ENCODE measurements at regions not wholly inside any gene's neighbourhood (a gene's known extent, or its start where the extent isn't known, plus 50 kb on each side); places are given as distances from the start of the nearest gene placed in this dataset.
"Not testable (repeated sequence)": the region's sequence is repeated elsewhere in the genome, so short reads cannot be mapped to it uniquely, and the experiment has no call there.

DNA sequence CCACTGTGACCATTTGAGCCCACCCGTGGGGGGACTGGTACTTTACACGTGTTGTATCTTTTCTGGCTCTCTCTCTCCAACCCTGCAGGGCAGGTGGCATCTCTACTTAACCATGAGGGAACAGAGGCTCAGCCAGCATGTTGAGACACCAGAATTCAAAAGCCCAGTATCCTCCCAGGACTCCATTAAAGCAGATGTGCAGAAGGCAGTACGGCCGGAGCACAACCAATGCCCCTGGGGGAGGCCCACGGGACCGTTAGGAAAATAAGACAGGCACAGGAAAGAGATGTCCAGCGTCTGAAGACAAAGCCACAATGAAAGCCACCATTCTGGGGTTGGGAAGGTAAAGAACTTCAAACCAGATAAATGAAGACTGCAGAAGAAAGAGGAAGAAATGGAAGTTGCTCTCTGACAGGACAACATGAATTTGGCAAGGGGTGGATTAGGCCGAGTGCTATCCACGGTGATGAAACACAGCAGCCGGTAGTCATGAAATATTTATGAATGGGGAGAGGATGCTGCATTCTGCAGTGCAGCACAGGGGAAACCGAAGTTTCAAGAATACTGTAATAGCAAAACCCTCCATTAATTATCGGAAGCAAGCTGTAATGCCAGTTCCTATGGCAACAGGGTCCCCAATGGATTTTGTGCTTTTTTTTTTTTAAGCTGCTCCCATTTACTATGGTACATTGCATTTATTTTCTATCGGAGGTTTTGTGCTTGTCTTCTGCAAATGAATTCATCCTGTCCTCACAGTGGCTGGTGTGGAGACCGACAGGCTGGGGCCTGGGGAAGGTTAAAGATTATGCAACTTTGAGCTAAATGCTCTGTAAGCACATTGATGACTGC lies 179.4 kb downstream of the NRN1 start:
- Histone ChIP-seq H2AFZ (ENCODE audit: low read depth, low read length) (no peak overlapping the region), H4K20me1 (ENCODE audit: insufficient read depth, low read length) (no peaks in the 10 kb centered on the region), H3K4me3 (ENCODE audit: low read length) (no peak overlapping the region), H3K79me2 (ENCODE audit: low read length) (no peaks in the 10 kb centered on the region), H3K9ac (ENCODE audit: low read length) (no peak overlapping the region), H3K27me3 (ENCODE audit: low read depth, low read length) (no peaks in the 10 kb centered on the region), H3K4me1 (ENCODE audit: low read length) (no peaks in the 10 kb centered on the region), H3K27ac (ENCODE audit: low read length) (no peak overlapping the region), H3K9me3 (ENCODE audit: insufficient read depth, low read length) (no peaks in the 10 kb centered on the region), H3K4me2 (ENCODE audit: low read length) (no peak overlapping the region), H3K36me3 (replicated peaks; ENCODE audit: low read depth, low read length) (no peaks in the 10 kb centered on the region)
- no peak for TF ChIP-seq EZH2phosphoT487 (IDR thresholded peaks at IDR 0.05; ENCODE audit: low read depth)
- TF ChIP-seq, protein P1, sequence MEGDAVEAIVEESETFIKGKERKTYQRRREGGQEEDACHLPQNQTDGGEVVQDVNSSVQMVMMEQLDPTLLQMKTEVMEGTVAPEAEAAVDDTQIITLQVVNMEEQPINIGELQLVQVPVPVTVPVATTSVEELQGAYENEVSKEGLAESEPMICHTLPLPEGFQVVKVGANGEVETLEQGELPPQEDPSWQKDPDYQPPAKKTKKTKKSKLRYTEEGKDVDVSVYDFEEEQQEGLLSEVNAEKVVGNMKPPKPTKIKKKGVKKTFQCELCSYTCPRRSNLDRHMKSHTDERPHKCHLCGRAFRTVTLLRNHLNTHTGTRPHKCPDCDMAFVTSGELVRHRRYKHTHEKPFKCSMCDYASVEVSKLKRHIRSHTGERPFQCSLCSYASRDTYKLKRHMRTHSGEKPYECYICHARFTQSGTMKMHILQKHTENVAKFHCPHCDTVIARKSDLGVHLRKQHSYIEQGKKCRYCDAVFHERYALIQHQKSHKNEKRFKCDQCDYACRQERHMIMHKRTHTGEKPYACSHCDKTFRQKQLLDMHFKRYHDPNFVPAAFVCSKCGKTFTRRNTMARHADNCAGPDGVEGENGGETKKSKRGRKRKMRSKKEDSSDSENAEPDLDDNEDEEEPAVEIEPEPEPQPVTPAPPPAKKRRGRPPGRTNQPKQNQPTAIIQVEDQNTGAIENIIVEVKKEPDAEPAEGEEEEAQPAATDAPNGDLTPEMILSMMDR (IDR thresholded peaks at IDR 0.05; ENCODE audit: low read depth, low read length), result no peak

DNA sequence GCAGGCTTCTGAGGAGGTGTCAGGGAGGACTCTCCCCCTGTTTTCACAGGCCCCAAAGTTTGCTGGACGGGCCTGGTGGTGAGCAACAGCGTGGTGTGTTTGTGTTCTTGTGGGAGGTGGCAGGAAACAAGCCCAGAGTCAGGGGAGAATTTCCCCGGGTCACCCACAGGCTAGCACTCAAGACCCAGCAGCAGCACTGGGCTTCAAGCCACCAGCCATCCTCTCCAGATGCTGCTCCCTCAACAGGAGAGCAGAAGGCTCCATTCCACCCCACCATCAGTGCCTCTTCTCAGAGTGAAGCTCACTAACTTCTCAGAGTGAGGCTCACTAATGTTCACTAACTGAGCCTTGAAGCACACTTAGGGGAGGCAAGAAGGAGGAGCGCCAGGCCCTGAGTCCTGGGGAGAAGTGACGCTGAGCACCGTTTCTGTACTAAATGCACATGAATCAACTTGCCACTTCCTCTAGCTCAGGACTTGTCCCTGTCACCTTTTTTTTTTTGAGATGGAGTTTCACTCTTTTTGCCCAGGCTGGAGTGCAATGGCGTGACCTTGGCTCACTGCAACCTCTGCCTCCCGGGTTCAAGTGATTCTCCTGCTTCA lies 182.2 kb downstream of the NRN1 start:
- not testable (repeated sequence) for H3K27me3 ChIP-seq (ENCODE audit: low read depth, low read length); H3K4me3 ChIP-seq (ENCODE audit: low read length); H3K4me2 ChIP-seq (ENCODE audit: low read length); H3K9ac ChIP-seq (ENCODE audit: low read length); H4K20me1 ChIP-seq (ENCODE audit: insufficient read depth, low read length); H3K36me3 ChIP-seq (replicated peaks; ENCODE audit: low read depth, low read length); H3K9me3 ChIP-seq (ENCODE audit: insufficient read depth, low read length); H2AFZ ChIP-seq (ENCODE audit: low read depth, low read length); H3K27ac ChIP-seq (ENCODE audit: low read length); H3K79me2 ChIP-seq (ENCODE audit: low read length); H3K4me1 ChIP-seq (ENCODE audit: low read length)

All from OCI-LY3 (cell line).